Smooth muscle cell (in vitro differentiated cells): ENCODE measurements at regions not wholly inside any gene's neighbourhood (a gene's known extent, or its start where the extent isn't known, plus 50 kb on each side); places are given as distances from the start of the nearest gene placed in this dataset.
A peak's percentile ranks its signal among the peaks of the same experiment; 100 is the strongest.

Experiments
- DNase-seq: peaks from one replicate; lab custom pipeline; 2025; ENCODE audit not compliant: unreplicated experiment; lab: John Stamatoyannopoulos, UW
- H2AFZ ChIP-seq: fragments of 200-600 bp; sonication (generic); 2 replicates; pipeline ENCODE4 v1.6.0; 2016; ENCODE audit warnings: antibody characterized with exemption, low read depth, mild to moderate bottlenecking
- H3F3A ChIP-seq: fragments of 200-600 bp; sonication (generic); 2 replicates; pipeline ENCODE4 v1.6.0; 2017; ENCODE audit warnings: antibody characterized with exemption, low read depth
- H3K27ac ChIP-seq: fragments of 200-600 bp; sonication (generic); 2 replicates; pipeline ENCODE4 v1.5.1; 2016; ENCODE audit warnings: low read depth, mild to moderate bottlenecking
- H3K27me3 ChIP-seq: fragments of 200-600 bp; sonication (generic); 2 replicates; pipeline ENCODE4 v1.6.1; 2016; ENCODE audit warnings: low read depth, mild to moderate bottlenecking
- H3K36me3 ChIP-seq: fragments of 200-600 bp; sonication (generic); 2 replicates; pipeline ENCODE4 v1.5.1; 2016; ENCODE audit warnings: low read depth
- H3K4me1 ChIP-seq: fragments of 200-600 bp; sonication (generic); 2 replicates; pipeline ENCODE4 v1.5.1; 2016; ENCODE audit warnings: low read depth
- H3K4me2 ChIP-seq: fragments of 200-600 bp; sonication (generic); 2 replicates; pipeline ENCODE4 v1.6.0; 2016; ENCODE audit warnings: mild to moderate bottlenecking
- H3K4me3 ChIP-seq: fragments of 200-600 bp; sonication (generic); 2 replicates; pipeline ENCODE4 v1.5.1; 2016; ENCODE audit warnings: mild to moderate bottlenecking
- H3K79me2 ChIP-seq: fragments of 200-600 bp; sonication (generic); 2 replicates; pipeline ENCODE4 v1.6.0; 2016; ENCODE audit warnings: low read depth, mild to moderate bottlenecking
- H3K9ac ChIP-seq: fragments of 200-600 bp; sonication (generic); 2 replicates; pipeline ENCODE4 v1.6.0; 2016; ENCODE audit warnings: low read depth
- H3K9me3 ChIP-seq: fragments of 200-600 bp; sonication (generic); replicated peaks from 2 replicates; pipeline ENCODE4 v1.5.1; 2016; ENCODE audit warnings: low read depth
- H4K20me1 ChIP-seq: fragments of 200-600 bp; sonication (generic); 2 replicates; pipeline ENCODE4 v1.6.0; 2016; ENCODE audit warnings: low read depth
- WGBS: methylation state at CpG from one replicate; pipeline ENCODE4 v1.1.7; 2016; ENCODE audit warnings: low lambda C conversion rate; 5-methylcytosine and 5-hydroxymethylcytosine counted together
- TF ChIP-seq, protein P1 (sequence below): fragments of 200-600 bp; sonication (generic); IDR thresholded peaks from 2 replicates; pipeline ENCODE4 v1.5.1; 2017; ENCODE audit warnings: borderline replicate concordance, mild to moderate bottlenecking, antibody characterized with exemption; ENCODE audit not compliant: insufficient read depth, poor library complexity, severe bottlenecking

DNA sequence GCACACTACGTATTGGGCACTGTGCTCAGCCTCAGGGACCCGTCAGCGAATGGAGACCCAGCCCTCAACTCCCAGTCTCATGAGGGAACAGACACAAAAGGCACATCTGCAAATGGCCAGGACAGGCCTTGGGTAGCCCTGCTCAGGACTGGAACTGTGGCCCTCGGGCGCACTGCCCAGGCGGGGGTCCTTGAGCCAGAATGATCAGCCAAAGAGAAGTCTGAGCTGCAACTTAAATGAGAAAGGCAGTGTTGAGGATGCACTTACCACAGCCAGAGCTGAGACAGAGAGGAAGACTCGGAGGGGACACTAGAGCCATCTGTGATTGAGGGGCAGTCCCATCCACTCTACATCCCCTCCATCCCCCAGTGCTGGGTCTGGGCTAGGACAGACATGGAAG is 117.3 kb downstream of the C16orf95 start:
- no peak overlapping the region for H3K27ac ChIP-seq
- WGBS: 93% methylated on average over 7 of the region's 7 CpGs
- DNase-seq: no peak
- no peak overlapping the region for H3K4me3 ChIP-seq
- no peaks in the 10 kb centered on the region for H3K9me3 ChIP-seq
- no peaks in the 10 kb centered on the region for H3K27me3 ChIP-seq
- TF ChIP-seq, protein P1, sequence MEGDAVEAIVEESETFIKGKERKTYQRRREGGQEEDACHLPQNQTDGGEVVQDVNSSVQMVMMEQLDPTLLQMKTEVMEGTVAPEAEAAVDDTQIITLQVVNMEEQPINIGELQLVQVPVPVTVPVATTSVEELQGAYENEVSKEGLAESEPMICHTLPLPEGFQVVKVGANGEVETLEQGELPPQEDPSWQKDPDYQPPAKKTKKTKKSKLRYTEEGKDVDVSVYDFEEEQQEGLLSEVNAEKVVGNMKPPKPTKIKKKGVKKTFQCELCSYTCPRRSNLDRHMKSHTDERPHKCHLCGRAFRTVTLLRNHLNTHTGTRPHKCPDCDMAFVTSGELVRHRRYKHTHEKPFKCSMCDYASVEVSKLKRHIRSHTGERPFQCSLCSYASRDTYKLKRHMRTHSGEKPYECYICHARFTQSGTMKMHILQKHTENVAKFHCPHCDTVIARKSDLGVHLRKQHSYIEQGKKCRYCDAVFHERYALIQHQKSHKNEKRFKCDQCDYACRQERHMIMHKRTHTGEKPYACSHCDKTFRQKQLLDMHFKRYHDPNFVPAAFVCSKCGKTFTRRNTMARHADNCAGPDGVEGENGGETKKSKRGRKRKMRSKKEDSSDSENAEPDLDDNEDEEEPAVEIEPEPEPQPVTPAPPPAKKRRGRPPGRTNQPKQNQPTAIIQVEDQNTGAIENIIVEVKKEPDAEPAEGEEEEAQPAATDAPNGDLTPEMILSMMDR: no peak
- H2AFZ ChIP-seq: no peak overlapping the region
- no peaks in the 10 kb centered on the region for H3K4me1 ChIP-seq
- no peaks in the 10 kb centered on the region for H3K79me2 ChIP-seq
- no peak overlapping the region for H3K4me2 ChIP-seq
- no peaks in the 10 kb centered on the region for H4K20me1 ChIP-seq
- no peaks in the 10 kb centered on the region for H3K36me3 ChIP-seq
- H3K9ac ChIP-seq: no peak overlapping the region
- H3F3A ChIP-seq: no peaks in the 10 kb centered on the region

DNA sequence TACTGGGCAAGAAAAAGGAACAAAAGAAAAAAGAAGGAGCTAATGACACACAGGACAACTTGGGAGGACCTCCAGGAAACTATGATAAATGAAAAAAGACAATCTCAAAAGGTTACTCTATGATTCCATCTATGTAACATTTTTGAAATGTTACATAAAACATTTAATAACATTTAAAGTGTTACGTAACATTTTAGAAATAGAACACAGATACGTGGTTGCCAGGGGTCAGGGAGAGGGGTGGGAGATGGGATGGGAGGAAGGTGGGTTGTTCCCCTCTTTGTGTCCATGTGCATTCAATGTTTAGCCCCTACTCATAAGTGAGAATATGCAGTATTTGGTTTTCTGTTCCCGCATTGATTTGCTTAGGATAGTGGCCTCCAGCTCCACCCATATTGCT is 116.6 kb downstream of the C16orf95 start:
- Histone ChIP-seq H3K4me1 (no peaks in the 10 kb centered on the region), H3K27me3 (no peaks in the 10 kb centered on the region), H3F3A (no peaks in the 10 kb centered on the region), H3K36me3 (no peaks in the 10 kb centered on the region), H3K9me3 (no peaks in the 10 kb centered on the region), H3K4me2 (no peak overlapping the region), H4K20me1 (no peaks in the 10 kb centered on the region), H3K27ac (no peak overlapping the region), H3K79me2 (no peaks in the 10 kb centered on the region), H2AFZ (no peak overlapping the region), H3K4me3 (no peak overlapping the region), H3K9ac (no peak overlapping the region)
- DNase-seq: no peak
- TF ChIP-seq, protein P1: no peak
- 93% methylated on average over 3 of the region's 3 CpGs for WGBS

DNA sequence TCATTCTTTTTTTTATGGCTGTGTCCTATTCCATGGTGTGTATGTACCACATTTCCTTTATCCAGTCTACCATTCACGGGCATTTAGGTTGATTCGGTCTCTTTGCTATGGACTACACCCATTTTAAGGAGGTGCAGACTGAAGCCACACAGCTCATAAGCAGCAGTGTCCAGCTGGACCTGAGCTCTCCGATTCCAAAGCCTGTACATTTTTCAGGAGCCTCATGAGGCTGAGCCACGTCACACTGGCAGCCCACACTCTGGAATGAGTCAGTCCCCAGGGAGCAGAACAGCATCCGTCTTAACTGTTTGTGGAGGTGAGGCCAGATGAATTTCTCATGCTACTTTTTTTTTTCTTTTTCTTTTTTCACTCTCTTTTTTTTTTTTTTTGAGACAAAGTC is 116.1 kb downstream of the C16orf95 start:
- WGBS: 36% methylated on average over 5 of the region's 5 CpGs

DNA sequence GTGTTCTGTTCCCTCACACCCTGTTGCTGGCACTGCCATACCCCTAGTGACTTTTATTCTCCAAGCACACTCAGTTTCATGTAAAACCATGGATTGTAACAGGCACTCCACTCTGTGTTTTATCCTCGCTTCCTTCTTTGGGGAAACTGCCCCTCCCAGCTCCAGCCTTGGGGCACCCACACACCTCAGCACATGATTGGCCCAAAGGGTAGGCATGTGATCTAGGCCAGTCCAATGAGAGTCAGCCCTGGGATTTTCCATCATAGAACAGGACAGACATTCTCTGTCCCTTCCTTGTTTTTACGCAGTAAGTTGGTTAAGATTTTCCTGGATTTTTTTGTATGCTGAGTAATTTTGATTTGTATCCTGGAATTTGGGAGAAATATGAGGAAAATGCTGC is 115.4 kb downstream of the C16orf95 start:
- Histone ChIP-seq H3K4me1 (no peaks in the 10 kb centered on the region), H3K9ac (no peak overlapping the region), H3K27me3 (no peaks in the 10 kb centered on the region), H2AFZ (no peak overlapping the region), H3K36me3 (no peaks in the 10 kb centered on the region), H4K20me1 (no peaks in the 10 kb centered on the region), H3F3A (no peaks in the 10 kb centered on the region), H3K27ac (peak overlapping the region; percentile 33), H3K4me3 (no peak overlapping the region), H3K79me2 (no peaks in the 10 kb centered on the region), H3K9me3 (no peaks in the 10 kb centered on the region), H3K4me2 (no peak overlapping the region)
- DNase-seq: no peak
- TF ChIP-seq, protein P1: no peak
- WGBS: 98% methylated on average over 2 of the region's 2 CpGs

More for the DNA sequence above, 116.1 kb downstream of the C16orf95 start:
- Histone ChIP-seq H3K4me1 (no peaks in the 10 kb centered on the region), H3K9ac (no peak overlapping the region), H3K36me3 (no peaks in the 10 kb centered on the region), H3F3A (no peaks in the 10 kb centered on the region), H2AFZ (no peak overlapping the region), H3K27ac (no peak overlapping the region), H3K9me3 (no peaks in the 10 kb centered on the region), H4K20me1 (no peaks in the 10 kb centered on the region), H3K4me3 (no peak overlapping the region), H3K79me2 (no peaks in the 10 kb centered on the region), H3K27me3 (no peaks in the 10 kb centered on the region), H3K4me2 (no peak overlapping the region)
- DNase-seq: no peak
- TF ChIP-seq, protein P1: no peak
